K562 (cell line): ENCODE measurements at regions not wholly inside any gene's neighbourhood (a gene's known extent, or its start where the extent isn't known, plus 50 kb on each side); places are given as distances from the start of the nearest gene placed in this dataset.

Experiments
- ATAC-seq: fragments of 200-7000 bp; cut with Tn5 transposase; 3 replicates; pipeline ENCODE4 v1.9.1; 2020; ENCODE audit warnings: moderate library complexity
- BruUV-seq: library from RNA; stranded (reverse); fragments of 400-500 nt; replicated peaks from 2 replicates; lab custom pipeline; 2021; lab: Mats Ljungman, UMichigan
- CTCF ChIA-PET: fragments of 300-600 bp; formaldehyde crosslinking; extraction: SDS; loops from one replicate; lab custom pipeline; 2021; ENCODE audit warnings: low intra/inter-chr PET ratio; lab: Yijun Ruan, JAX
- POLR2A ChIA-PET: fragments of 300-600, 350-650 bp; sonication (Branson Sonifier 250); formaldehyde crosslinking; extraction: SDS; loops from one replicate; lab custom pipeline; 2021; ENCODE audit warnings: antibody characterized with exemption, inconsistent platforms; lab: Yijun Ruan, JAX
- DNase-seq, 4 experiments: peaks; one replicate each; pipeline versions ENCODE4 v3.0.0 to v3.0.0-alpha.2; 2011 to 2018; ENCODE audit warnings: low spot score in 3 of 4, mixed read lengths in 3 of 4; ENCODE audit errors: extremely low read depth in 1 of 4
- FAIRE-seq: peaks from 2 replicates; lab custom pipeline; 2011; peaks lifted over from hg19 to GRCh38; lab: Jason Lieb, UNC
- H2AFZ ChIP-seq: 2 replicates; pipeline ENCODE4 v1.6.0; 2011; ENCODE audit warnings: low read depth, low read length, control low read depth, inconsistent platforms
- H3K27ac ChIP-seq: fragments of 200-600 bp; 3 replicates; pipeline ENCODE4 v1.8.0; 2011; ENCODE audit warnings: low read depth, mild to moderate bottlenecking, control low read depth, inconsistent platforms, low read length, moderate library complexity, mixed read lengths; ENCODE audit errors: extremely low read depth
- H3K27me3 ChIP-seq, 2 experiments: fragments of 300-600 bp in 1 of 2; 2 replicates in 1 of 2; 3 replicates in 1 of 2; pipeline versions ENCODE4 v1.6.0 to v1.8.0; 2011; ENCODE audit warnings: inconsistent platforms in 2 of 2, low read length in 2 of 2, mild to moderate bottlenecking in 1 of 2, mixed read lengths in 1 of 2, moderate library complexity in 1 of 2; ENCODE audit not compliant: control insufficient read depth in 2 of 2, insufficient read depth in 2 of 2
- H3K36me3 ChIP-seq: fragments of 300-600 bp; 3 replicates; pipeline ENCODE4 v1.8.0; 2011; ENCODE audit warnings: mild to moderate bottlenecking, low read length, inconsistent platforms; ENCODE audit not compliant: control insufficient read depth, insufficient read depth
- H3K4me1 ChIP-seq, 2 experiments: fragments of 200-600 bp in 1 of 2; replicated peaks in 1 of 2; 2 replicates in 1 of 2; 3 replicates in 1 of 2; pipeline versions ENCODE4 v1.5.1 to v1.8.0; 2011; ENCODE audit warnings: inconsistent platforms in 2 of 2, low read length in 2 of 2, mild to moderate bottlenecking in 1 of 2, mixed read lengths in 1 of 2, moderate library complexity in 1 of 2; ENCODE audit not compliant: control insufficient read depth in 2 of 2, insufficient read depth in 2 of 2
- H3K4me2 ChIP-seq: 2 replicates; pipeline ENCODE4 v1.6.1; 2011; ENCODE audit warnings: low read length, control low read depth, inconsistent platforms, mixed read lengths; ENCODE audit not compliant: insufficient read depth
- H3K4me3 ChIP-seq: fragments of 200-600 bp; sonication (generic), shearing (Covaris generic); 2 replicates; pipeline ENCODE4 v1.5.1; 2016; ENCODE audit warnings: control low read depth, inconsistent platforms
- H3K79me2 ChIP-seq: fragments of 200-600 bp; 3 replicates; pipeline ENCODE4 v1.8.0; 2011; ENCODE audit warnings: low read length, inconsistent platforms; ENCODE audit not compliant: control insufficient read depth, insufficient read depth
- H3K9ac ChIP-seq, 2 experiments: 2 replicates each; pipeline versions ENCODE4 v1.6.0 to v1.6.1; 2011; ENCODE audit warnings: low read depth in 2 of 2, low read length in 2 of 2, control low read depth in 1 of 2, inconsistent platforms in 1 of 2, mild to moderate bottlenecking in 1 of 2, mixed read lengths in 1 of 2; ENCODE audit not compliant: insufficient read depth in 1 of 2
- H3K9me1 ChIP-seq: one replicate; pipeline ENCODE4 v1.6.0; 2011; ENCODE audit warnings: inconsistent platforms, mild to moderate bottlenecking, low read length, moderate library complexity; ENCODE audit not compliant: control insufficient read depth, insufficient read depth
- H3K9me3 ChIP-seq: replicated peaks from 2 replicates; pipeline ENCODE4 v1.5.1; 2011; ENCODE audit warnings: low read depth, low read length, inconsistent platforms; ENCODE audit not compliant: control insufficient read depth, insufficient read depth
- H4K20me1 ChIP-seq: replicated peaks from 2 replicates; pipeline ENCODE4 v1.6.1; 2011; ENCODE audit warnings: low read length, inconsistent platforms, mixed read lengths; ENCODE audit not compliant: control insufficient read depth, insufficient read depth
- BRD9 ChIP-seq: fragments of 450-650 bp; IDR thresholded peaks from 2 replicates; pipeline ENCODE4 v1.6.1; 2018; ENCODE audit warnings: low read depth; ENCODE audit not compliant: partially characterized antibody
- GTF2E2 ChIP-seq: fragments of 200-800 bp; sonication (Bioruptor generic); IDR thresholded peaks from 2 replicates; pipeline ENCODE4 v1.6.1; 2016; ENCODE audit warnings: missing genetic modification characterization, missing compliant biosample characterization
- ILF3 ChIP-seq: fragments of 450-650 bp; IDR thresholded peaks from 2 replicates; pipeline ENCODE4 v1.6.1; 2018; ENCODE audit warnings: antibody characterized with exemption, mild to moderate bottlenecking, moderate library complexity, borderline replicate concordance
- MAFF ChIP-seq: IDR thresholded peaks from 2 replicates; pipeline ENCODE4 v1.6.1; 2012; ENCODE audit warnings: low read length, improper control_type of control experiment
- MAFK ChIP-seq: IDR thresholded peaks from 2 replicates; pipeline ENCODE4 v1.6.1; 2011; ENCODE audit warnings: low read length, improper control_type of control experiment
- MLLT1 ChIP-seq, 2 experiments: fragments of 450-650 bp; IDR thresholded peaks; 2 replicates each; pipeline ENCODE4 v1.6.1; 2016
- NFATC3 ChIP-seq: fragments of 450-650 bp; IDR thresholded peaks from 2 replicates; pipeline ENCODE4 v1.6.1; 2017; ENCODE audit warnings: mild to moderate bottlenecking
- NUFIP1 ChIP-seq: fragments of 450-650 bp; IDR thresholded peaks from 2 replicates; pipeline ENCODE4 v1.6.1; 2018; ENCODE audit not compliant: partially characterized antibody
- PML ChIP-seq: IDR thresholded peaks from 2 replicates; pipeline ENCODE4 v1.6.1; 2012; ENCODE audit warnings: low read length, inconsistent platforms
- SAFB2 ChIP-seq: fragments of 200-400 bp; formaldehyde crosslinking; IDR thresholded peaks from 2 replicates; pipeline ENCODE4 v1.6.1; 2018; ENCODE audit warnings: borderline replicate concordance, low read length, low read depth, moderate library complexity; ENCODE audit not compliant: severe bottlenecking
- SETDB1 ChIP-seq: IDR thresholded peaks from one replicate; pipeline ENCODE4 v1.6.1; 2012; ENCODE audit warnings: low read length, control low read depth, inconsistent platforms
- SIN3B ChIP-seq: fragments of 450-650 bp; IDR thresholded peaks from 2 replicates; pipeline ENCODE4 v1.6.1; 2017; ENCODE audit warnings: low read depth, mild to moderate bottlenecking, moderate library complexity
- TCF3 ChIP-seq: sonication (generic); formaldehyde crosslinking; IDR thresholded peaks from 2 replicates; pipeline ENCODE4 v1.4.0; 2020; ENCODE audit warnings: mild to moderate bottlenecking, missing genetic modification reagents
- TRIM24 ChIP-seq, 2 experiments: fragments of 450-650 bp; IDR thresholded peaks; 2 replicates each; pipeline ENCODE4 v1.6.1; 2016
- YBX1 ChIP-seq: fragments of 450-650 bp; IDR thresholded peaks from 2 replicates; pipeline ENCODE4 v1.7.1; 2016; ENCODE audit warnings: mild to moderate bottlenecking
- ZBTB1 ChIP-seq: sonication (generic); formaldehyde crosslinking; IDR thresholded peaks from 2 replicates; pipeline ENCODE4 v1.8.1; 2023; ENCODE audit warnings: missing genetic modification reagents, low read depth, mild to moderate bottlenecking, borderline replicate concordance
- ZFX ChIP-seq: sonication (generic); formaldehyde crosslinking; IDR thresholded peaks from 2 replicates; pipeline ENCODE4 v1.8.0; 2022; ENCODE audit warnings: mild to moderate bottlenecking, missing genetic modification reagents, moderate library complexity
- whole genome bisulfite sequencing: fragments of 100-300 bp; shearing (Covaris generic); methylation state at CpG from one replicate; pipeline ENCODE4 v1.1.6; 2016; ENCODE audit warnings: low coverage, mixed read lengths; ENCODE audit not compliant: insufficient coverage; ENCODE audit errors: missing lambda C conversion rate; 5-methylcytosine and 5-hydroxymethylcytosine counted together
- in situ Hi-C: fragments of 300-500 bp; cut with MboI; formaldehyde crosslinking; loops from 4 replicates; pipeline ENCODE4 v1.15.0; 2018; ENCODE audit warnings: inconsistent platforms, mixed read lengths
- intact Hi-C: fragments of 100-400 bp; cut with micrococcal nuclease; formaldehyde crosslinking; loops from 2 replicates; pipeline ENCODE4 v1.14.2; 2022

- ChIA-PET CTCF (no interaction called here), POLR2A (no interaction called here)
- intact Hi-C loops, result no loop called here
- in situ Hi-C loops, result no loop called here
- no peak for DNase-seq
- Histone ChIP-seq H3K9me3 (no peaks in the 10 kb centered on the region), H3K4me2 (no peak overlapping the region), H3K27ac (no peak overlapping the region), H3K79me2 (no peaks in the 10 kb centered on the region), H4K20me1 (no peaks in the 10 kb centered on the region), H3K27me3 (no peaks in the 10 kb centered on the region), H3K9ac (no peak overlapping the region), H3K4me1 (no peaks in the 10 kb centered on the region), H3K36me3 (no peaks in the 10 kb centered on the region), H2AFZ (no peak overlapping the region), H3K4me3 (no peak overlapping the region), H3K9me1 (no peaks in the 10 kb centered on the region)
- TF ChIP-seq ILF3 (no peak), MAFK (peak; percentile 13; the same call in 1 of the 2 replicates), MAFF (0 out of 2 replicates have a peak, but pooled peaks have one; percentile 11), SETDB1 (no peak)
- BruUV-seq, result no TSS peak
- 0% methylated on average over 1 of the region's 1 CpG for WGBS
- FAIRE-seq, result no peak
- no peak for ATAC-seq
These were observed 596.3 kb downstream of the TAFA4 start for GRCh38 chr3:68336042-68336441.

GRCh38 chr3:68334367-68334986, 597.9 kb downstream of the TAFA4 start:
- ChIA-PET POLR2A (no interaction called here), CTCF (no interaction called here)
- H4K20me1 ChIP-seq, result no peaks in the 10 kb centered on the region
- no peak overlapping the region for H3K4me2 ChIP-seq
- H3K36me3 ChIP-seq, result no peaks in the 10 kb centered on the region
- DNase-seq (no peak), FAIRE-seq (no peak), ATAC-seq (no peak)
- H3K9ac ChIP-seq, result no peak overlapping the region
- WGBS, result 3% methylated on average over 3 of the region's 4 CpGs
- no peak overlapping the region for H3K27ac ChIP-seq
- no TSS peak for BruUV-seq
- in situ Hi-C loops (no loop called here), intact Hi-C loops (no loop called here)
- no peaks in the 10 kb centered on the region for H3K9me3 ChIP-seq
- H3K27me3 ChIP-seq, result no peaks in the 10 kb centered on the region
- H3K4me3 ChIP-seq, result no peak overlapping the region
- H3K4me1 ChIP-seq, result no peaks in the 10 kb centered on the region
- no peaks in the 10 kb centered on the region for H3K79me2 ChIP-seq
- H2AFZ ChIP-seq, result no peak overlapping the region
- no peaks in the 10 kb centered on the region for H3K9me1 ChIP-seq
- TF ChIP-seq PML (no peak), SAFB2 (no peak), BRD9 (no peak), NFATC3 (no peak), MLLT1 (IDR thresholded peaks at IDR 0.05) (no peak), TRIM24 (IDR thresholded peaks at IDR 0.05) (no peak), GTF2E2 (tag) (no peak), ZFX (CRISPR knock-in tag) (no peak), NUFIP1 (no peak), ZBTB1 (CRISPR knock-in tag) (no peak), YBX1 (no peak), SIN3B (no peak), TCF3 (CRISPR knock-in tag) (no peak)
